ENCODE measurements at regions not wholly inside any gene's neighbourhood (a gene's known extent, or its start where the extent isn't known, plus 50 kb on each side); places are given as distances from the start of the nearest gene placed in this dataset.

DNA sequence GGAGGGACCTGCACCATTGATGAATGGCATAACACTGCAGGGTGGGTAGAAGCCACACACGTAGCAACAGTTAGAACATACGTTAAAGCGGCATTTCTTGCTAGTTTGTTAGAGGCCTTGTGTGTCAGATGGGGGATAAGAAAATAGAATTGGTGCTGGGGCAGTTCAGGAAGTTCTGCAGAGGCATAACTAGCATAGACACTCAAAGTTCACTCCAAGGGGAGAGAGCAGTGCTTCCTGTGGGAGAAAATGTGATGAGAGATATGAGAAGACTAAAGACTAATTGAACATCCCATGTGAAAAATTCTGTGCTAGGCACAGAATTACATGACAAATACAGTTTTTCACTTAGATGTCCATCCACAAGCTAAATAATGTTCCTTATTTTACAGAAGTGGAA is 327.1 kb downstream of the ZNF621 start:
- no peak for DNase-seq (ENCODE audit: low read depth in 2 of 3, low spot score in 1 of 3)

DNA sequence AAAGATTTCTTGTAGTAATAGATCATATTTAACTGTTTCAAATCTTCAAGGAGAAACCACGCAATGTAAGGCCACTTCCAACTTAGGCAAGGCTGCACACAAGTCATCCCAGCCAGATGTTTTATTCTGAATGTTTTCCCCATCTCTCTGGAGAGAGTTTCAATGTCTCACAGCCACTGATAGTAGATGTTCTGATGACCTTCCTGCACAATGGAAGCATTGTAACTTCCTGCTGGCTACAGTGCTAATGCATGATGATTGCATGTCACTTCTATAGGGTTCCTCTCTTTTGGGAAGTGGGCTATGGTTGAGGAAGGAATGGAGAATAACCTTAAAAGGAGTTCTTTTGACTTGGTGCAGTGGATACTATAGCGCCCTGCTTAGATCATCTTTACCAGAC is 328.0 kb downstream of the ZNF621 start:
- no peak for DNase-seq (ENCODE audit: low read depth in 2 of 3, low spot score in 1 of 3)

DNA sequence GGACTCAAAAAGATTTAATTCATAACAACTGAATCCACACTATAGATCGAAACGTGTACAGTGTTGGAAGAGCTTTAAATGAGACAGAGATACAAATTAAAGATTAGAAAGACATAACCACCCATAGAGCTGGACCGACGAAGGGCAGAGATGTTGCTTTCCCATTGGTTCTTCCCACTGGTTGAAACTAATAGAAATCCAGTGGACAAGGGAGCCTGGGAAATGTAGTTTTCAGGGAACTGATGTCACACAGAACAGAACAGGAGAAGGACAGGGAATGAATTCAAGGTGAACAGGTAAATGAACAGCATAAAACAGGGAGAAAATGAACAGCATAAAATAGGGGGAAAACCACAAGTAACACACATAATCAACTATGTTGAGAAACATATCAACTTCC is 328.7 kb downstream of the ZNF621 start:
- DNase-seq (ENCODE audit: low read depth in 2 of 3, low spot score in 1 of 3) = no peak

DNA sequence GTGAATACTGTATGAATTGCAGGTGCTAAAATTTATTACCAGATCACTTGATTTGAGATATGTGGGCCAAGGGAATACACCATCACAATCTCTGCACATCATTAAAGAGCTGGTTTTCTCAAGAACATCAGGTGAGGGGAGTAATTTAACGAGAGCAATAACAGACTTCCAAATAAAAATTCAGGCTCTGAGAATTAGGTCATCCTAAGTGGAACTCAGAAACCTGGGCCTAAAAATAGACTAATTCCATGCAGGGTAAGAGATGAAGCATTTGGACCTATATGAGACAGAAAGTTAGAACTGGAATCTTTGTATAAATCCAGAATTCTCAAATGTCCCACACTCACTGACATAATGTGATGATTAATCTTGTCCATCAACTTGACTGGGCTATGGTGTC is 331.1 kb downstream of the ZNF621 start:
- no peak for DNase-seq (ENCODE audit: low read depth in 2 of 3, low spot score in 1 of 3)

DNA sequence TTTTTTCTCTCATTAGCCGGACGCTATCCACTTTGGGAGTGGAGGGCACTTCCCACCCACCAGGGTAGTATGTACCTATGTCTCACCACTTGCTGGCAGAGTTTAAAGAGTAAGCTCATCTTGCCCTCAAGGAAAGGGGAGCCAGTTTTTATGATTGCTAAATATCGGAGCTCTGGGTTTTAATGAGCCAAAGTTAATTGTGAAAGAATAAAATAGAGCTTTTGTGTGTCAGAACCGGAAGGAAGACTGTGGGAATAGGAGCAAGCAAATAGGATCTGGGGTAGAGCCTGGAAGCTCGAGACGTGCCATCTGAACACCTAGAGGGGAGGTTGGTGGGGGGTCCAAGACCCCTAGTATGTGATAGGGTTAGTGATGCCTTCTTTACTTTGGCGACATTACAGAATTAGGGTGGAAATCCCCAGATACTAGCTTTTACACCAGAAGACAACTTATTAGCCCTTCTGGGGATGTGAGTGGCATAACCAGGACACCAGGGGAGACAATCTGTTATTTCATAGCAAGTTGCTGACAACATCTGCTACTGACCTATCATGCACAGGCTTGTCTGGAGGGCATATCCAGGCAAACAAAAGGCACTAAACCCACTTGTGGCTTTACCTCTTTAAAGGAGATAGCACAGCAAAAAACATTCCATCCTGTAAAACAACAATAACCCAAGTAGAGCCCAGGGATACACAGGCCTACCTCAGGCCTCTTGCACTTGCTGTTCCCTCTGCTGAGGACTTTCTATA is 333.8 kb downstream of the ZNF621 start:
- no peak for DNase-seq (ENCODE audit: low read depth in 2 of 3, low spot score in 1 of 3)

DNA sequence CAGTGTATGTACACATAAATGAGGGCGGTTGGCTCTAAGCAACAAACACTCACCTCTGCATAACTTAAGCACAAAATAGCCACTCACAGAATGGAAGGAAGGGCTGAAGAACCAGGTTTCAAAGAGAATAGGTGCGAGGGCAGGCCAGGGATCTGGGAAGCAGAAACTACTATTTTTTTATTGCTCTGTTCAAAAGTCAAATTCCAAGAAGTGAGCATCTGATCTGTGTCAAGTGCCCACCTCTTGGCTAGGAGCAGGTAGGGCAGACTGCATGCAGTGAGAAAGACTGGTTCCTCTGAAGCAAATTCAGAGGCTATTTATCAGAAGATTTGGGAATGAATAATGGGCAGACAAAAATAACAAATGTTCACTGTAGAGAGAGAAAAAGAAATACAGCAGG is 336.4 kb upstream of the CTNNB1 start:
- no peak for DNase-seq (ENCODE audit: low read depth in 2 of 3, low spot score in 1 of 3)

DNA sequence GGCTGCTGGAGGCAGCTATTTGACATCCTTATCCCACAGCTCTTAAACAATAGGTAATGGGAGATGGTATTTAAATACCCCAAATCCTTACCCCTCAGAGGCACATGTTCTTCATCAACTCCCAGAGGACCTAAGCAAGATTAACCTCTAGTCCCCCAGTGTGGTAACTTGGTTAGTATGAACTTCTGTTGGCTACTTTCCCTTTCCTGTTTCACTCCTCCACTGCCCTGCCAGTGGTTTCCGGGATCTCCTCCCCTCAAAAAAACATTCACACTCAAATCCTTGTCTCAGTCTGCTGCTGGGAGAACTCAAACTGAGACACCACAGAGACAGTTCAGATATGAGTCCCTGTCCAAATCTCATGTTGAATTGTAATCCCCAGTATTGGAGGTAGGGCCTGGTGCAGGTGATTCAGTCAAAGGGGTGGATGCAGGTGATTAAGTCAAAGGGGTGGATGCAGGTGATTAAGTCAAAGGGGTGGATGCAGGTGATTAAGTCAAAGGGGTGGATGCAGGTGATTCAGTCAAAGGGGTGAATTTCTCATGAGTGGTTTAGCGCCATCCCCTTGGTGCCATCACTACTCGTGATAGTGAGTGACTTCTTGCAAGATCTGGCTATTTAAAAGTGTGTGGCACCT is 335.0 kb upstream of the CTNNB1 start:
- no peak for DNase-seq (ENCODE audit: low read depth in 2 of 3, low spot score in 1 of 3)

DNA sequence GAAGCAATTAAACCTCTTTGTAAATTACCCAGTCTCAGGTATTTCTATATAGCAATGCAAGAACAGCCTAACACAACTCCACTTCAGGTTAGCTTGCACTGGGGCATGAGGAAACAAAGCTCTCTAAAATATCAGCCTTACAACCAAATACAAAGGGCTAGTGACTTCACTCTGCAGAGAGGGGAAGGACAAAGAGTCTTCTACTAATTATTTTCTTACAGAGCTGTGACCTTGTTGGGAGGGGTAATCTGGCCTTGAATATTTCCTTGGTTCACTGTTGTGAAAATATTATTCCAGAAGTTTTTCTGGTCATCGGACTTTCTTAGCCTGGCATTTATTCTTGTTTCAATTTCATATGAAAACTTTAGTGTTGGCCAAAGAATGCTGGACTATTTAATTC is 334.4 kb upstream of the CTNNB1 start:
- no peak for DNase-seq (ENCODE audit: low read depth in 2 of 3, low spot score in 1 of 3)

DNA sequence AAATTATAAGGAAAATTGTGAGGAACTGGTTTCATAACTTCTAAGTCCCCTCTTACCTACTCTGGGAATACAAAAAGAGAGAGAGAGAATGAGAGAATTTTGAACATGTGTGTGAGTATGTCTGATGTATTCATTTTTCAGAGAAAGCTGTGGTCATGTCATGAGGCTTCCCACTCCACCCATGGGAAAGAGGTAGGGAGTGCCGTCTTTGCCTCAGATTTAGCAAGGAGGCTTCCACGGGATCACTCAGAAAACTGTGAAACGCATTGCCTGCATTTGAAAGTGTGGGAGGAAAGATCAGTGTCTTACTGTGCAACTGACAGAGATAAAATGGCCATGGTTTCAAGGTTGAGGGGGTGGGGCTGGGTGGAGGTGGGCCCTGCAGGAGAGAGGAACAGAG is 331.5 kb upstream of the CTNNB1 start:
- DNase-seq (ENCODE audit: low read depth in 2 of 3, low spot score in 1 of 3) = no peak

DNA sequence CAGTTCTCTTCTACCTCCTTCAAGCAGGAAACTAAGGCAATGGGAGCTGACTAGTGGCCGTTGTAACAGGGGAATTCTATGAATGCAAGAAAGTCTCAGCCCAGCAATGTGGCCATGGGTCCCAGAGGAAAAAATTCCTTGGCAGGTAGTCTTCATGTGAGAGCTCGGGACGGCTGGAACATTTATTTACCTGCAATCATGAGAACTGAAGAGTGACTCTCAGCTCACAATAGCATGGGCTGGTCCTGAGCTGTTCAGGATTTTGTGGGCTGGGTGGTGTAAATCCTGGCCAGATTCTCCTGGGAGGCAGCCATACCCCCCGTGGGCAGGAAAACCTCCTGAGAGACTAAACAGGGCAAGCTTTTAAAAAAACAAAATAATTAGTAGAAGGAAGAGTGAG is 330.3 kb upstream of the CTNNB1 start:
- DNase-seq (ENCODE audit: low read depth in 2 of 3, low spot score in 1 of 3) = no peak

DNA sequence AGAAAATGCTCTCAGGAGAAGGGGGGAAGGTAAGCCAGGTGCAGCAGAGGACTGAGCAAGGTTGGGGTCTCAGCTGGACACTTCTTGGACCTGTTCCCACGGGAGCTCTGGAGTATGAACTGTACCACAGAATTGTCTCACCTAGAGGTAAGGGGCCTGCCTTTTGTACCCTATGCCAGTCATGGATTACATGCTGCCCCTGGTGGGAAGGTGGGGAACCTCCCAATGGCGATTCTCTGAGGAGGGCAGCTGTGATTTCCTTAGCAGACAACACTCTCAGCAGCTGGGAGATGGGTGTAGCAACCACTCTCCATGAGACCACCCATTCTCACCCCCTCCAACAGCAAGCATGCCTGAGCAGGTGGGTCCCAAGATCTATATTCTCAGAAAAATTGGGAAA is 329.4 kb upstream of the CTNNB1 start:
- DNase-seq (ENCODE audit: low read depth in 2 of 3, low spot score in 1 of 3) = no peak

DNA sequence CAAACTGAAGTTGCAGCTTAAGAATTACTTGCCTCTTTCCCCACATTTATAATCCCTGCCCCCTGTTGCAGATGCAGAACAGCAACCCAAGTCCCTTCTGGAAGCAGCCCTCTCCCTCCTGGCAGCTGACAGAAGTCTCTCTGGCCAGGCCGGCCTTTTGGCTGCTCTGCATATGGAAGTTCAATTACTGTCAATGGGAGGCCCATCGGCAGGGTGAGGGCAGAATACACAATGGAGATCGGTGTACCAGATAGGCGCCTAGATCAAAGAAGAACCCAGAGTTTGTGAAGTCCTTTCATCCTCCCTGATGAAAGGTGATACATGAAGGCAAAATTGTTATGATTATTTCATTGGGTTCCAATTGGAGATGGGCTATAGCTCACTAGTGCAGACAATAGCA is 327.9 kb upstream of the CTNNB1 start:
- DNase-seq (ENCODE audit: low read depth in 2 of 3, low spot score in 1 of 3) = no peak

DNA sequence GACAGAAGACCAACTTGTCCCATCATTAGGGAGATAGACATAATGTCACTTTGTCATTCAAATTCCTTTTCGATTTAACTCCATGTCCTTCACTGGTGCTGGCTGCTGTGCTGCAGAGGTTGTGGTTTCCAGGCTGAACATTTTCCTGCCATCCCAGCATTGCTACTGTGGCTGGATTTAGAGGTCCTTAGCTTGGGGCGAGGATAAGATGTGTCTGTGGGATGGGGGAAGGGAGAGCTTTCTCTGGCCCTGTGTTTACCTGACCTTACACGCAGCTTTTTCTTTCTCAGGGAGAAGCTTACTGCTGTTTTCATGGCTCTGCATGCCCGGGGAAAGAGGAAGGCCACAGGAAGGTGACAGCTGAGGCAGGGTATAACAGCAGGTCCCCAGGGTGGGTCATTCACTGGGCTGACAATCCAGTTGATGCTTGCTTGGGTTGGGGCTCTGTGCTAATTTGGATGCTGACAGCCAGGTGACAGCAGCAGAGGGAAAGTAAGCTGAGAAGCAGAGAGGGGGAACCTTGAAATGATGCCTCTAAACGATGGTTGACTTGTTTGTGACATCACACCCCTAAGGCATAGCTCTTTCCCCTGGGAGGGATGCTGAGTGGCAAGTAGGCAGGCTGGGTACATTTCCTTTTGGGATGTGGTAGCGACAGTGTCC is 326.9 kb upstream of the CTNNB1 start:
- no peak for DNase-seq (ENCODE audit: low read depth in 2 of 3, low spot score in 1 of 3)

DNA sequence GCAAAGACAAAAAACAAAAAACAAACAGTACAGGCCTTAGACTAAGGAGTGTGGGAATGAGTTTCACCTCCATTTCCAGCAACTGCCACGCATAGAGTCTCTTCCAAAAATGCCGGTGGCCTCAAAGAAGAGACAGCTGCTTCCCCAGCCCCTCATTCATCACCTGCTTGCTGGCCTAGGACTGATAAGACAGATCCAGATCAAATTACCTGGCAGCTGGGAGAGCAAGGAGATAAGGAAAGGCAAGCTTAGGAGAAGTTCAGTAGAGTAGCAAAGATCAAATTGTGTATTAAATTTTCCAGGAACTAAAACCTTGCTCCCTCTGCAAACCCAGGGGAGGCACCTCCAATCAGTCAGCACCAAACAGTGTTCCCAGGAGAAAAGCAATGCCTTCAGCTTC is 325.8 kb upstream of the CTNNB1 start:
- DNase-seq (ENCODE audit: low read depth in 2 of 3, low spot score in 1 of 3) = no peak

DNA sequence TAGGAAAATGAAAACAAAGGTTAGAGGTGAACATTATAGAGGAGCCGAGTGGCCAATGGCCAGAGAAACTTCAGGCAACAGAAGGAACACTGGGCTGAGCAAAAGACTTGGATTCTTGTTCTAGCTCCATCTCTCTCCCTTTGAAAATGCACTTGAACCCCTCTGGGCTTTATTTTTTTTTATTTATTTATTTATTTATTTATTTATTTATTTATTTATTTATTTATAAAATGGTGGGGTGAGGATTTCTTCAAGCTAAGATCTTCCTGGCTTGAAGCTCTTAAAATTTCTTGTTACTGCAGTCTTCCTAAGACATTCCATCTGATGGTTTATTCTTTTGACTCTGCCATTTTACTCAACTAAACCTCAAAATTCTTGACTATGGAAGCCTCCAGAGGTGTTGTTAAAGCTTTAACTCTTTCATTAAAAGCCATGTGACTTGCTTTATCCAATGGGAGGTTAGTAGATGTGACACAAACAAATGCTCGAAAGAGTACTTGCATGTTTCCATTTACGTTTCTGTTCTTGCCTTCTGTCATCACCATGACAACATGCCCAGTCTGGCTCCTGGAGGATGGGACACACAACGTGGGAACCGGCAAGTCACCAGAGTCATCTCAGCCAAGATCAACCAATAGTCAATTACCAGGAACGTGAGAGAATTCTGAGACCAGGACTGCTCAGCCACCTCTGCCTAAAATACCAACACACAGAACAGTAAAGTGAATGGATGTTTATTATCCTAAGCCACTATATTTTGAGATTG is 325.2 kb upstream of the CTNNB1 start:
- no peak for DNase-seq (ENCODE audit: low read depth in 2 of 3, low spot score in 1 of 3)

DNA sequence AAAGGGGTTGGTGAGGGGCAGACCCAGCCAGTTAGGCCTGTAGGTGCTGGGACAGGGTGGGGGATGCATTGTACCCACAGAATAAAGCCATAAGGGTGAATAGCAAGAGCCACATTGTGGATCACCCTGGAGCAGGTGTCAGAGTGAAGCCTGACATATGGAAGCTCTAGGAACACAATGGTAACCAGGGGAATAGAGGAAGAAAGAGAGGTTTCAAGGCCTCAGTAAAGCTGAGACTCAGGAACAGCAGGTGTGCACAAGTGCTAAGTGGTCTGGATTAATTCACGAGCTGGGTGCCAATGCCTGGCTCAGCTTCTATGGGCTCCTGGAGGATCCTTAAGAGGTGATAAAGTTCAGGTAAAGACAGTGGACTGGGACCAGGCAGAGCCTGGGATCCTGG is 323.7 kb upstream of the CTNNB1 start:
- no peak for DNase-seq (ENCODE audit: low read depth in 2 of 3, low spot score in 1 of 3)

DNA sequence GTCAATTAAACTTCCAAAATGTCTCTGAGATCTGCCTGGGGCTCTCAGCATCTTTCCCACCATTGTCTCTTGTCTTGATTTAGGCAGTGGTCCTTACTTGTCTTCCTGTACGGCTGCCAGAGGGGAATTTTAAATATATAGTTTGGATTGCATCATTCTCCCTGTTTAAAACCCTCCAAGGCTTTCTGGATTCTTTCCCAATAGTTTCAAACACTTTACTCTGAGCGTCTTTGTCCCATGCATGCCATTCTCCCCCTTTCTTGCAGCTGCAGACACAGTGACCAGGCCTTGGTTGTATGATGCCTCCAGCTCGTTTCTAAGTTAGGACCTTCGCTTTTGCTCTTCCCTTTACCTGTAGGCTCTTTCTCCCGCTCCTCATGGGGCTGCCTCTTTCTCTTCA is 323.3 kb upstream of the CTNNB1 start:
- no peak for DNase-seq (ENCODE audit: low read depth in 2 of 3, low spot score in 1 of 3)

DNA sequence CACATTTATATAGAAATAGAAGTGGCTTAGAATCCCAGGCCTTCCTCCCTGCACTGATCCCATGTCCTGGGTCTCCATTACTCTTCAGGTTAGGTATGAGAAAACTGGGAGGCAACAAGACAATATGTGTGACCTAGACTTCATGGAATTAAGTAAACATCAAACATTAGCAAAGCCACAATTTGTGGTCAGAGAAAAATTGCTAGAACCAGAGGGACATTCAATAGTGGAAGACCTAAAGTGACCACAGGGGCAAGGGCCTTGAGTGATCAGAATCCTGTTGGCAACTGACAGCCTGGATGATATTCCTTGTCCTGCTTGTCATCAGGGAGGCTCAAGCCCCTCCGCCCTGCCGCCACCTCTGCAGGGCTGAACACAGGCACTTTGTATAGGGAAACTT is 322.8 kb upstream of the CTNNB1 start:
- DNase-seq (ENCODE audit: low read depth in 2 of 3, low spot score in 1 of 3) = no peak

DNA sequence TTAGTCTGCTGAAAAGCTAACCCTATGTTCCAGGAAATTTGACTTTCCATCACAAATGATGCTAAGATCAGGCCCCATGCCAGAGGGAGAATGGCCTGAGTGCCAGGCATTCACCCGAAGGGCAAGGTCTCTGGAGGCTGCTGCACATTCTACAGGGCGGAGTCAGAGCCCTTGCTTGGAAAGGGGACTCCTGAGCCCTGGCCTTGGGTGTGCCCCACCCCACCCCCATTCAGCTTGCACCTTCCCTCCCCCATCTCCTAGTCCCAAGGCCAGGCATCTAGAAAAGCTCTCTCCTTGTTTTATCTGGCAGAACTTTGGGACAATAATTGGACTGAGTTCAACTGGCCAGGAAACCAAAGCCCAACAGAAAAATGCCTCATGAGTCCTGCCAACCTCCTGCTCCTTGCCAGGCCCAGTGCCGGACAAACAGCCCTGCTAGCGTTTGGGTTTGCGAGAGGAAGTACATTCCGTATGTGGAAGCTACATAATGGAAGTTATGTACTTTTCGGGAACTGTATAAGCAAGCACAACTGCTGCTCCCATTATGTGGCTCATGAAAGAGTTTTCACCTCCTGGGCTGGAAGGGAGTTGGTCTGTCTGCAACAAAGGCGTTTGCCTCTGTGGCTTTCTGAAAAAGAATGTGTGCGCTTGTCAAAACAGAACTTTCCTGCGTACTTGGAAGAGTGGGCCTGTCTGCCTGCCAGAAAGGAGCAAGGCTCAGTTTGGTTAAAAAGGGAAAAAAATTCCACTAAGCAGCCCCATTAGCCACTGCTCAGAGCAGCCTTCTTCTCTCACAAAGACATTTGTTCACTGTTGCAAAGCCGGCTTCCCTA is 321.5 kb upstream of the CTNNB1 start:
- no peak for DNase-seq (ENCODE audit: low read depth in 2 of 3, low spot score in 1 of 3)

DNA sequence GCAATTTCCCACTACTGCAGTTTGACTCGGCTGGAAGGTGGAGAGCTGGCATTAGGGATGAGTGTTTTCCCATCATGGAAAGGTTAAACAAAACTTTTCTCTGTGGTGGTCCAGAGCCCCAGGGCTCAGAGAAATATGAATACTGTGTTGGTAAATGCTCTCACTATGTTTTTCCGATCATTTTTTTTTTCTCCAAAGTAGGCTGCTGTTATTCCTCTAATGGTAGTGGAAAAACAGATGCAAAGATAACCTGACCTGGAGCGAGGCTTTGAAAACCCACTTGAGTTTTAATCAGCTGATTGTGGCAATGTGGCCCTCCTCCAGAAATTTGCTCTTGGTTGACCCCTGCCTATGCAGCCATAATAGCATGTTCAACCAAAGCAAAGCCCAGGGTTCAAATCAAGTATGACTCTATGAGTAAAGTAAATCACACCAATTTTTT is 320.8 kb upstream of the CTNNB1 start:
- DNase-seq (ENCODE audit: low read depth in 2 of 3, low spot score in 1 of 3) = no peak

DNA sequence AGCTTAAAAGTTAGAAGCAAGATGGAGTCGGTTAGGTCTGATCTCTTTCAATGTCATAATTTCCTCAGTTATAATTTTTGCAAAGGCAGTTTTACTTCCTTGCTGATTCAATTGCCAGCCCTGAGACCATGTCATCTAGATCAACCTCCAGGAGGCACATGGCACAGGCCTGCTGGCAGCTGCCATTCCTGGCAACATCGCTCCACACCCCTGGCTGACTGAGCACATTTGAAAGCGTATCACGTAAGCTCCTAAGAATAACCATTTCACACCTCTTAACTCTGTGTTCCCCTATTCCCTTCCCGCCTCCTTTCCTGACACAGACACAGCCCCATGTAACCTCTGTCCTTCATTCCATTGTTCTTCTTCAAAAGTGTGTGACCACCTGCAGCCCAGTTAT is 313.9 kb upstream of the CTNNB1 start:
- DNase-seq (ENCODE audit: low read depth in 2 of 3, low spot score in 1 of 3) = no peak

All from stimulated activated CD4-positive, alpha-beta T cell treated with anti-CD3 and anti-CD28 coated beads, Interleukin-12 subunit alpha, Interleukin-12 subunit beta, amount 100 ng/mL, for 48 hours (primary cell).